ENCODE measurements at regions not wholly inside any gene's neighbourhood (a gene's known extent, or its start where the extent isn't known, plus 50 kb on each side); places are given as distances from the start of the nearest gene placed in this dataset.
"Not testable (repeated sequence)": the region's sequence is repeated elsewhere in the genome, so short reads cannot be mapped to it uniquely, and the experiment has no call there.

GRCh38 chr12:33966219-33966618 lies 56.1 kb upstream of the ALG10 start:
- not testable (repeated sequence) for TF ChIP-seq CTCF (conservative IDR thresholded peaks at IDR 0.05; ENCODE audit: low read depth, low read length); EZH2phosphoT487 (IDR thresholded peaks at IDR 0.05; ENCODE audit: borderline replicate concordance, low read length)

Data from PC-3 (cell line).